Inflammatory macrophage (primary cell): ENCODE measurements at regions not wholly inside any gene's neighbourhood (a gene's known extent, or its start where the extent isn't known, plus 50 kb on each side); places are given as distances from the start of the nearest gene placed in this dataset.

ENCODE experiments used
- DNase-seq, 2 donors: peaks; one replicate each; pipeline ENCODE4 v3.0.0-alpha.2; 2020 to 2022

DNA sequence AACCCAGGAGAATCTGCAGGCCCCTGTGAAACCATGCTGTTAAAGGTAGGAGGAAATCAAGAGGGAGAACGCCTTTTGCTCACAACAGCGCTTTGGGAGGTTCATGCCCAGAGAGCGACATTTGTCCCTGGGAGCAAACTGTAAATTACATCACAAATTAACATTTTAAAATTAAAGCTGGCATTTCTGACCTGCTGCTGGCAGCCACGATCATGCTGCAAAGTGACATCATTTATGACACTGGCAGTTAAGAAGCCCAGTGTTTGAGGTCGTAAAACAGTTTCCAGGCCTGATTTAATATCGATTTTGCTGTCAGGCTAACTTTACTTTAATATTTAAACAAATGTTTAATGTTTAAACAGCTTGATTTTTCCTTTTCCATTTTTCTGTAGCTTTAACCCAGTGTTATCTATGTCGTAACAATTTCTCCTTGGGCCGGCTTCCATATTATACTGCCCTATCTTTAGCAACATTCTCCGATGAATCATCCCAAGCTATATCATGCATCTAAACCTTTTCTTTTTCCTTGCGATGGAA lies 86.5 kb upstream of the NPVF start:
- no peak for DNase-seq

- DNase-seq: no peak
Measured at GRCh38 chr7:25316366-25316765, 88.1 kb upstream of the NPVF start.

DNA sequence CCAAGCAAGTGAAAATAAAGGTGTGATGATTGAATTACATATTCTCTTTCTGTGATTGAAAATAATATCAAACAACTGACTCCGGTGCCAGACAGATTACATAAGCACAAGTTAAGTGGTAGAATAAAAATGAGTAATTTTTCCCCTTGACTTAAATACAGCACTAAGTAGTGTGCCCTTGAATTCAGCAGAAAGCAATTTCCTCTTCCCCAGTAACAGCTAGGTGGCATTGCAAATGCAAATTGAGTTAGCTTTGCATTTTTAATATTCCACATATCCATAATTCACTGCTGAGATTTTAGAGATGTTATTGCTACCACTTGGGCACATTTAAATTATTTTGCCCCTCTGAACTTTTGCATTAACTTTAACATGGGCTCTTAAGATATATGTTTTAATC lies 89.8 kb upstream of the NPVF start:
- no peak for DNase-seq

- DNase-seq: no peak
Measured at GRCh38 chr7:25319707-25320106, 91.4 kb upstream of the NPVF start.

- no peak for DNase-seq
Measured at GRCh38 chr7:25320791-25321190, 92.5 kb upstream of the NPVF start.

- DNase-seq: no peak
Measured at GRCh38 chr7:25321424-25321823, 93.1 kb upstream of the NPVF start.

GRCh38 chr7:25322473-25322872 lies 94.2 kb upstream of the NPVF start:
- DNase-seq: no peak

- DNase-seq: no peak
Measured at GRCh38 chr7:25325186-25325757, 97.0 kb upstream of the NPVF start.

DNA sequence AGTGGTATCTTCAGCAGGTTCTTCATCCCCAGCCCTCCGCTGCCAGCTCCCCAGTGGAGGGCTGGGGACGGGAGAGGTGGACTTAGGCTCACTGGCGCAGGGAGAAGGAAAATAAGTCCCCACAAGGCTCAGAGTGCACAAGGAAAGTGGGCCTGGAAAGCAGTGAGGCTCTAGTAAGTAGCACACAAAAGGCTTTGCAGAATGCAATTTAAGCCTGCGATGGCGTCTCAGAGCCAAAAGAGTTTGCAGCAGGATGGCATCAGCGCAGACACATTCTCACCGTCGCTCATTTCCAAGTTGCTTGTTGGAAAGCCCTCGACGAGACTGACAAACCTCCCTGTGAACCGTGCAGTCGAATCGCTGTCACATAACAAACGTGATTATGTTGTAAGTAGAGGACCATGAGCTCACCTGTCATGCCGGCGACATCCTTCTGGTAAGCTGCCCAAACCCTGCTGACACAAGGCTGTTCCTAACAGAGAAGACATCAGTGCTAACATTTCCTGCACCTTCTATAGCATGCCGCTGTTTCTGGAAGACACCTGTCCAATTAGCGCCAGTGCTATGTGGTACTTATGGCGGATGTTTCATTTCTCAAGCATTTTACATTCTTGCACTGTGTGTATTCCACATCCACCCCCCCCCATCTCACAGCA lies 98.3 kb upstream of the NPVF start:
- DNase-seq: no peak

- DNase-seq: no peak
Measured at GRCh38 chr7:25329815-25330214, 101.5 kb upstream of the NPVF start.

DNA sequence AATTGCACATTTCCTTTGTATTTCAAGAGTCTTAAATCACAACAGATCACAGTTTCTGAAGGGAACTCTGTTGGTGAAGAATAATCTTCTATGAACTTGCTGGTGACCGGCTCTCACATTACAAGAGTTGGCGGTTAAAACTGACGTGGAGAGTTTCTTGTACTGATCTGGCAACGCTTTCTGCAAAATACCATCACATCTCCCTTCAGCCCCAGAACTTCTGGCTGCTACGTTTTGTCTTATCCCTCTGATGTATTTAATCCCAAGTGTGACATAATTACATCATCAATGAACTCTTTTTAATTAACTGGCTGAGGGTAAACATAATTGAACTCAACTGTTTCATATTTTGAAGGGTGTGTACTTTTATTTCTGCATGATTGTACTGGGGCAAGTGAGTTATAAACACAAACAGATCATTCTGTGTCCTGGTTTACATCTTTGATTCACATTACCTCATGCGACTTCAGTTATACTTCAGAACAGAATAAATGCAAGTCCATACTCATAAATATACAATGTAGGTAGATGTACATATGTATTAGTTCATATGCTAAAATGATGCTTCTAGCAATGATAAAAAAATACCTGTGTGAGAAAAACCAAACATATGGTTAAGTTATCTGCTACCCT lies 105.1 kb upstream of the NPVF start:
- DNase-seq: no peak

DNA sequence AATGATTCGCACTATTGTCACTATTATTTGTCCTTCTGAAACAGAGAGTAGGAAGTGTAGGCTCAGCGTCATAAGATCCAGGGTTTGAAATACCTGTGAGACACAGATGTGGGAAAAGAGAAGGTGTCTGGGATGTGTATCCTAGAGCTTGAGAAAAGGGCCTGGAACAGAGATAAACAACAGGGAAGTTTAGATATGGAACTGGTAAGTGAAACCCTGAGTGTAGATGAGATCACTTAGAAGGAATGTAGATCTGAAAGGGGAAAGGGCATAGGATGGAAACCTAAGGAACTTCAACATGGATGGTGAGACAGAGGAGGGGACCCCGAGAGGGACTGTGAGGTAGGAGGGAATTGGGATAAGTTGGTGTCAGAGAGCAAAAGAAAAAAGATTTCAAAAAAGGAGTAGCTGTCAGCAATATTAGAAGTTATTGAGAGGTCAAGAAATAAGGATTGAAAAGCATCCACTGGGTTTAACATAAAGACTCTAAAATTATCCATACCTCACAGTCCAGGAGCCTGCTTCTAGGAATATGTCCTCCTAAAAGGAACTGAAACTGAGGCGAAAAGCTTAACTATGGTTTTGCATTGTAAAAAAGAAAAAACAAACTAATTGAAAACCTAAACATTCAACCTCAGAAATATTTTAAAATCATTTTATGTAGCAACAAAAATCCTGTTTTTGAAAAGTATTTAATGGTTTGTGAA lies 119.2 kb upstream of the NPVF start:
- DNase-seq: no peak

DNA sequence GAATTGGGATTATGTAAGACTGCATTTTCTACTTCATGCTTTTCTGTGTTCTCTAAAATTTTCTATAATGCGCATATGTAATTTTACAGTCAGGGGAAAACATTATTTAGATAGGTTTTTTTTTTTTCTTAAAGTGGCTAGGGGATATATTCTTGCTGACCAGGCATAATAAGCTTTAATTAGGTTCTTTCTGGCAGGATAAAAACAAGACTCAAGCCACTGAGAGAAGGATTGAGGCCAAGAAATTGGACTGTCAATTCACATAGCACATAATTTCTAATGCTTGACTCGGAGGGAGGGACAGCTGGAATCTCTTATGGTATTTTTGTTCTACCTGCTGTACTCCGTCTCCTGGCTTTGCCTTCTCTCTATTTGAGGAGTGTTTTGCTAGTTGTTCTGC lies 119.8 kb upstream of the NPVF start:
- no peak for DNase-seq

DNA sequence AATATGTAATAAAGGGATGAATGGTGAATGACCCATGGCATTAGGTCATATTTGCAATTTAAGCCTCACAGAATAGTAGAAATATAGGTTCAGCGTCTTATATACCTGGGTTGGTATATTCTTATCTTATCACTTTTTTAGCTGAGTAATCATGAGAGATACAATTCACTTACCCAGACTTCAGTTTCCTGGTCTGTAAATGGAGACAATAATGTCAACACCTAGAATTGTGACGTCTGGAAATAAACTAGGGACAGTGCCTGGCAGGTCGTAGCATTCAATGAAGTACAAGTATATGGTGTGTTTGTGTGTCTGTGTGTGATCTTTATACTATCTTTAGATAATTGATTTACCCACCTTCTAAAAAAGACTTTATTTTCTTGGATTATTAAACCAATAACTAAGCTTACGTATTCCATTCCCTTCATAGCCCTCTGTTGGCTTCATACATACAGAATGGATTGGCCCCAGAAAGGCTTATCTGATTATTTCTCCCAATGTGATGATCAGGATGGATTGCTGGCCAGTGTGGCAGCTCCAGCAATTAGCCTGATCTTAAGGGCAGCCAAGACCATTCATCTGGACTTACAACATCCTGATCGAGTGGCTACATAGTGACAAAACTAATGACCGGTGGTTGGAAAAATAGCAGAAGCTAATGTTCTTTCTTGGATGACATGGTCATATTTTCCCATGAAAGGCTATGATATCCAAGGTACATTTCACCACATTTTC lies 121.2 kb upstream of the NPVF start:
- no peak for DNase-seq

- no peak for DNase-seq
Measured at GRCh38 chr7:25350041-25350440, 121.8 kb upstream of the NPVF start.

DNA sequence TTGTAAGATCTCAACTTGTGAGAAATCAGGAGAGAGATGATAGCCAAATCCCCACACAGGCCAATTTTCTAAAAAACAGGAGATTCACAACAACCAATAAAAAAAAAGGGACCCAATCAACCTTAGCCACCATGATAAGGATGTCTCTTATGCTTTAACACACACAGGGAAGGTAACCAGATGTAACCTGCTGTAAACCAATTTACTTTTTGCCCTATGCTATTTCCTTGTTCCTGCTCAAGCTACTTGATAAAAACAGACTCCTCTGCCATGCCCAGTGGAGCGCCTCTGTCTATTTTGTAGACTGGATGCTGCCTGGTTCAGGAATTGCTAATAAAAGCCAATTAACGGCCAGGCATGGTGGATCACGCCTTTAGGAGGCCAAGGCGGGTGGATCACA lies 123.5 kb upstream of the NPVF start:
- DNase-seq: no peak

GRCh38 chr7:25353196-25353595 lies 124.9 kb upstream of the NPVF start:
- no peak for DNase-seq

- no peak for DNase-seq
Measured at GRCh38 chr7:25353732-25354131, 125.4 kb upstream of the NPVF start.

DNA sequence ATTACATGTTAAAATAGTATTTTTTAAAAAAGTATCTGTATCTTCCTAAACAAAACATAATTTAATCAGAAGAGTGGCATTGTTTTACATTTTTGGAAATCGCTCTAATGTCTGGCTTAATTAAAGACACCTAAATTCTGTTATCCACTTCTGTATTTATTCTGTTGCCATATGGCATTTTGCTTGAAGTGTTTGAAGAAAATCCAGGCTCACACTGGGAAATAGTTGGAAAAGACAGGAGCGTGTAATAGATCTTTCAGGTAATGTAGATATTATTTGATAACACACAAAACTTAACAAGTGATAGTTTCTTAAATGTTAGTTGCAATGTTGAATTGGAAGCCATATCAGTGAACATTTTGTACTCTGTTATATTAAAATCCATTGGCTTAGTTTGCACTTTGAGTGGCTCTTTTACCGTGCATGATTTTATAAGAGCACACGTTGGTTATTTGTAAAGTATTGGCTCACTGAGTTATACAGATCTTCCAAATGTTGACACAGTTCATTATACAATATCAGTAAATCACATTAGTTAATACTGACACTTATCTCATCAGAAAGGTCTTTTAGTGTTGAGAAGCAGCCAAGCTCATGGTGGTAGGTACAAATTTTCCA lies 128.4 kb upstream of the NPVF start:
- no peak for DNase-seq

DNA sequence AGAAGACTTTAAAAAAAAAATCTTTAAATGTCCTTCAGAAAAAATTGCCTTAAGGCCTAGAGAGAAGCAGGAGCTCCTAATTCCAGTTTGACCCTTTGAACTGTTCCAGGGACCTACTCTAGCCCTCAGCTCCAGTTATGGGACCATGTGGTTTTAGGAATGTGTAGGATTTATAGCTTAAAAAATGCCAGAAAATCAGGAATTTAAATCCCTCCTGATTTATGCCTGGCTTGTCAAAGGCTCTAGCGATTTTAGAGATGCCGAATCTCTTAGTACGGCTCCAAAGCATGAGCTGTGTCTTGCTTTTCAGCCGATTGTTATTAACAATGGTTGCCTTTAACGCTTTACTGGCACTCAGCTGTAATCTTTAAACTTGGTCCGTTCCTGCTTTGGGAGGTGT lies 130.6 kb upstream of the NPVF start:
- DNase-seq: no peak

GRCh38 chr7:25359471-25360059 lies 131.3 kb upstream of the NPVF start:
- no peak for DNase-seq

- DNase-seq: no peak
Measured at GRCh38 chr7:25360451-25360850, 132.2 kb upstream of the NPVF start.
